ENCODE measurements at regions not wholly inside any gene's neighbourhood (a gene's known extent, or its start where the extent isn't known, plus 50 kb on each side); places are given as distances from the start of the nearest gene placed in this dataset.
"Not testable (repeated sequence)": the region's sequence is repeated elsewhere in the genome, so short reads cannot be mapped to it uniquely, and the experiment has no call there.

DNA sequence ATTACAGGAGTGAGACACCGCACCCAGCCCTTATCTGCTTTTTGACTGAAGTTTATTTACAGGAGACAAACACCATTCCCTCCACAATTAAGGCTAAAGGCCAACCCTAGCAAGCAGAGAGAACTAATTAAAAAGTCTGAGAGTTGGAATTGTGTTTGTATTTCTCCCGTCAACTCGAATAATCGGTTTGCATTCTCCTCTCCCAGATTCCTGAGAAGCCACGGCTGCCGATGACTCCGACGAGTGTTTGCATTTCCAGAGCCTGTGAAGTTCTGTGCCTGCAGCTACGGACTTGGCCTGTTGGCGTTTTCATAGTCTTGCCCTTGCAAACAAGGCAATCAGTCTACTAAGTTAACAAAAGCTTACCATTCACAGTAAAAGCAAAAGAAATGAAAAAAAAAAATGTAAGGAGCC is 73.2 kb upstream of the NUP50 start:
- H3K27ac Mint-ChIP-seq: no peak overlapping the region
- intact Hi-C loops (cut with micrococcal nuclease): no loop called here
- no peaks in the 10 kb centered on the region for H3K9me3 Mint-ChIP-seq
- H3K4me1 Mint-ChIP-seq (ENCODE audit: low read depth): no peaks in the 10 kb centered on the region
- TF ChIP-seq, protein P1, sequence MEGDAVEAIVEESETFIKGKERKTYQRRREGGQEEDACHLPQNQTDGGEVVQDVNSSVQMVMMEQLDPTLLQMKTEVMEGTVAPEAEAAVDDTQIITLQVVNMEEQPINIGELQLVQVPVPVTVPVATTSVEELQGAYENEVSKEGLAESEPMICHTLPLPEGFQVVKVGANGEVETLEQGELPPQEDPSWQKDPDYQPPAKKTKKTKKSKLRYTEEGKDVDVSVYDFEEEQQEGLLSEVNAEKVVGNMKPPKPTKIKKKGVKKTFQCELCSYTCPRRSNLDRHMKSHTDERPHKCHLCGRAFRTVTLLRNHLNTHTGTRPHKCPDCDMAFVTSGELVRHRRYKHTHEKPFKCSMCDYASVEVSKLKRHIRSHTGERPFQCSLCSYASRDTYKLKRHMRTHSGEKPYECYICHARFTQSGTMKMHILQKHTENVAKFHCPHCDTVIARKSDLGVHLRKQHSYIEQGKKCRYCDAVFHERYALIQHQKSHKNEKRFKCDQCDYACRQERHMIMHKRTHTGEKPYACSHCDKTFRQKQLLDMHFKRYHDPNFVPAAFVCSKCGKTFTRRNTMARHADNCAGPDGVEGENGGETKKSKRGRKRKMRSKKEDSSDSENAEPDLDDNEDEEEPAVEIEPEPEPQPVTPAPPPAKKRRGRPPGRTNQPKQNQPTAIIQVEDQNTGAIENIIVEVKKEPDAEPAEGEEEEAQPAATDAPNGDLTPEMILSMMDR (IDR thresholded peaks at IDR 0.05): no peak
- no peak for ATAC-seq
- no peak for DNase-seq
- H3K4me3 Mint-ChIP-seq: no peak overlapping the region
- H3K27me3 Mint-ChIP-seq: peaks cover 8% of the 10 kb centered on the region
- ChIA-PET CTCF (interaction anchor here (1.0 kb wide), 1 partner anchor 8 kb away, joined by 3 read pairs; no protein-coding TSS in a partner anchor), POLR2A (no interaction called here)
- H3K36me3 Mint-ChIP-seq (ENCODE audit: low read depth): no peaks in the 10 kb centered on the region

DNA sequence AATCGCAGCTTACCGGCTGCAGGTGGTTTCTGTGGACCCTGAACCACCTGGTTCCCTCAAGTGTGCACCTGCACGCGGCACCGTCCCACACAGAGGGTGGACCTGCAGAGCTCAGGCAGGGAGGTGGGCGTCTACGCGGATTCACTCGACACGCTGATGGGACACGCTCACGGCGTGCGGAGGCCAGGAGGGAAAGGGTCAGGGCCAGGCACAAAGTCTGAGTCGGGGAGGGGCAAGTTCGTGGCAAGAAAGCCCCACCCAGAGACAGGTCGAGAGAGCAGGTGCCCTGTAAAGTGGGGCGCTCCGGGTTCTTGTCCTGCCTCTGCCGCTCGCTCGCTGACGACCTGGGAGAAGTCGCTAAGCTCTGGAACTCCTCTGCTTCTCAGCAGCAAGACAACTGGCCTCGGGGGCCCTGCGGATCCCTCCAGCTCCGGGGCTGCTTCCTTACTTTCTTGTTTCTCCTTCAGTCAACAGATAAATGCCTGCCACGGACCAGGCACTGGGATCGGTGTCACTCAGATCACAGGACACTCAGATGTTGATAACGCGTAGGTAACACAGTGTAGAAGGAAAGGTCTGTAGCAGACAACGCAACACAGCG is 72.4 kb upstream of the NUP50 start:
- H3K4me3 Mint-ChIP-seq: no peak overlapping the region
- POLR2A ChIA-PET: no interaction called here
- no peak for DNase-seq
- CTCF ChIA-PET: interaction anchor here (1.0 to 1.3 kb wide), 2 partner anchors 9 to 14 kb away, joined by 3 read pairs; no protein-coding TSS in a partner anchor
- ATAC-seq: no peak
- no peaks in the 10 kb centered on the region for H3K9me3 Mint-ChIP-seq
- H3K27ac Mint-ChIP-seq: no peak overlapping the region
- H3K4me1 Mint-ChIP-seq (ENCODE audit: low read depth): peaks cover under 1% of the 10 kb centered on the region
- peaks cover 9% of the 10 kb centered on the region for H3K27me3 Mint-ChIP-seq
- TF ChIP-seq, protein P1 (IDR thresholded peaks at IDR 0.05): no peak
- H3K36me3 Mint-ChIP-seq (ENCODE audit: low read depth): no peaks in the 10 kb centered on the region
- intact Hi-C loops (cut with micrococcal nuclease): no loop called here

DNA sequence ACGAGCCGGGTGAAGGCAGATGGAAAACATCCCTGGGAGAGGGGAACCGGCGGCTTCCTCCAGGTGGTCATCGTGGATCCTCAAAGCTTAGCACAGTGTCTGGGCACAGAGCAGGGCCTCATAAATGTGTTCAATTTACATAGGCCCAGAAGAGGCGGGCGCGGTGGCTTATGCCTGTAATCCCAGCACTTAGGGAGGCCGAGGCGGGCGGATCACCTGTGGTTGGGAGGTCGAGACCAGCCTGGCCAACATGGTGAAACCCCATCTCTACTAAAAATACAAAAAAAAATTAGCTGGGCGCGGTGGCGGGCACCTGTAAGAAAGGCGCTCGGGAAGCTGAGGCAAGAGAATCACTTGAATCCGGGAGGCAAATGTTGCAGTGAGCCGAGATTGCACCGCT is 71.8 kb upstream of the NUP50 start:
- DNase-seq; ATAC-seq; H3K4me3 Mint-ChIP-seq; H3K9me3 Mint-ChIP-seq; H3K36me3 Mint-ChIP-seq (ENCODE audit: low read depth); POLR2A ChIA-PET; H3K4me1 Mint-ChIP-seq (ENCODE audit: low read depth); intact Hi-C loops (cut with micrococcal nuclease); H3K27ac Mint-ChIP-seq: not testable (repeated sequence)
- H3K27me3 Mint-ChIP-seq: peaks cover 11% of the 10 kb centered on the region
- CTCF ChIA-PET: interaction anchor here (1.3 kb wide), 1 partner anchor 14 kb away, joined by 3 read pairs; no protein-coding TSS in a partner anchor

DNA sequence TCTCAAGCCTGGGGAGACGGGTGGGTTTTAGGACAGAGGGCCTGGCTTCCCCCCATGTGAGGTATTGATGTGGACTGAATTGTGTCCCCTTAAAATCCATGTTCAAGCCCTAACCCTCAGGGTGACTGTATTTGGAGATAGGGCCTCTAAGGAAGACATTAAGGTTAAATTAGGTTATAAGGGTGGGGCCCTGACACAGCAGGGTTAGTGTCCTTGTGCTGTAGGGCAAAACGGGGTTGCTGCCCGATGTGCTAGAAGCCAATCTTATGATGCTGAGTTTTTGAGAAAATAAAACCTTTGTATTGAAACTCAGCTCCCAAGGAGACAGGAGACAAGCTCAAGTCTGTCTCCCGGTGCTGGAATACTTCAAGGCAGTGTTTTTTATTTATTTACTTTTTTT is 71.1 kb upstream of the NUP50 start:
- peaks cover 2% of the 10 kb centered on the region for H3K4me1 Mint-ChIP-seq (ENCODE audit: low read depth)
- H3K36me3 Mint-ChIP-seq (ENCODE audit: low read depth): no peaks in the 10 kb centered on the region
- ChIA-PET POLR2A (no interaction called here), CTCF (no interaction called here)
- DNase-seq (no peak), ATAC-seq (no peak)
- intact Hi-C loops (cut with micrococcal nuclease): no loop called here
- TF ChIP-seq, protein P1 (IDR thresholded peaks at IDR 0.05): no peak
- H3K27me3 Mint-ChIP-seq: peaks cover 15% of the 10 kb centered on the region
- no peaks in the 10 kb centered on the region for H3K9me3 Mint-ChIP-seq
- H3K4me3 Mint-ChIP-seq: no peak overlapping the region
- no peak overlapping the region for H3K27ac Mint-ChIP-seq

DNA sequence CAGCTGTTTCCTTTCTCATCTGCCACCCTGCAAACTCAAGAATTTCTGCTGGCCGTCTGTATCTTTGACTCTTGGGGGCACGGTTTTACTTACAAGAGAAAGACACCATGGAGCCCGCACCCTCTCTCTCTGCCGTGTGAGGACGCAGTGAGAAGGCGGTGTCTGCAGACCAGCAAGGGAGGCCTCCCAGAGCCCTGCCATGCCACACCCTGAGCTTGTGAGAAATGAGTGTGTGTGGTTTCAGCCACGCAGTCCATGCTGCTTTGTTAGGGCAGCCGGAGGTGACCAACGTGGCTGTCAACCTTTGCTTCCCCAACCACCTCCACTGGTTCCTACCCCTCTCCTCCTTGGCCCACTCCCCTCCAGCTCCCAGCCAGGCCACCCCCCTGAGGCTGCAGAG is 70.1 kb upstream of the NUP50 start:
- ATAC-seq (no peak), DNase-seq (no peak)
- Mint-ChIP-seq H3K27ac (no peak overlapping the region), H3K36me3 (ENCODE audit: low read depth) (no peaks in the 10 kb centered on the region), H3K4me3 (no peak overlapping the region), H3K4me1 (ENCODE audit: low read depth) (peaks cover 2% of the 10 kb centered on the region), H3K27me3 (peaks cover 15% of the 10 kb centered on the region), H3K9me3 (no peaks in the 10 kb centered on the region)
- POLR2A ChIA-PET: no interaction called here
- CTCF ChIA-PET: no interaction called here
- intact Hi-C loops (cut with micrococcal nuclease): no loop called here
- TF ChIP-seq, protein P1 (IDR thresholded peaks at IDR 0.05): no peak

Data from activated CD8-positive, alpha-beta T cell treated with anti-CD3 and anti-CD28 coated beads for 36 hours (primary cell).